GM12873 (cell line): ENCODE measurements at regions not wholly inside any gene's neighbourhood (a gene's known extent, or its start where the extent isn't known, plus 50 kb on each side); places are given as distances from the start of the nearest gene placed in this dataset.

Source experiments
- CTCF ChIP-seq: IDR thresholded peaks from 2 replicates; pipeline ENCODE4 v1.5.1; 2012; ENCODE audit warnings: low read depth, mild to moderate bottlenecking, moderate library complexity, low read length, control low read depth; ENCODE audit not compliant: insufficient read depth; ENCODE audit errors: missing control alignments

- TF ChIP-seq CTCF = no peak
These were observed 408.1 kb upstream of the TMTC1 start for GRCh38 chr12:30191696-30192455.

- TF ChIP-seq CTCF = no peak
These were observed 405.0 kb upstream of the TMTC1 start for GRCh38 chr12:30188602-30189326.

GRCh38 chr12:30187426-30187825, 403.7 kb upstream of the TMTC1 start:
- no peak for TF ChIP-seq CTCF

- TF ChIP-seq CTCF = no peak
These were observed 397.6 kb upstream of the TMTC1 start for GRCh38 chr12:30181334-30181733.

DNA sequence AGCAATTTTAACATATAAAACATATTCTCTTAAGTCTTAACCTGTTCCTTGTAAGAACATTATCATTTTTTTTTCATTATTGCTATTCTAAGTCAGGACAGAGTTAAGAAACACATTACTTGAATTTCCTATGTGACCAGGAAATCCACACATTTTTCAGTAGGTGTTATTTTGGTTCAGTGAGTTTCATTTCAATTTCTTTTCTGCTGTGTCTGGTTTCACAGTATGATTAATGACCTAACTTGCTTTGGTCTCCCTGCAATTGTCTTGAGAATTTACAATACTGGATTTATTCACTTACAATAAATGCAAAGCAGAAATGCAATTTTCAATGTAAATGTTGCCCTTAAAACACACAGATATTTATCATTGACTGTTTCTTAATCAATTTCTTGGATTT, 396.9 kb upstream of the TMTC1 start:
- no peak for TF ChIP-seq CTCF

DNA sequence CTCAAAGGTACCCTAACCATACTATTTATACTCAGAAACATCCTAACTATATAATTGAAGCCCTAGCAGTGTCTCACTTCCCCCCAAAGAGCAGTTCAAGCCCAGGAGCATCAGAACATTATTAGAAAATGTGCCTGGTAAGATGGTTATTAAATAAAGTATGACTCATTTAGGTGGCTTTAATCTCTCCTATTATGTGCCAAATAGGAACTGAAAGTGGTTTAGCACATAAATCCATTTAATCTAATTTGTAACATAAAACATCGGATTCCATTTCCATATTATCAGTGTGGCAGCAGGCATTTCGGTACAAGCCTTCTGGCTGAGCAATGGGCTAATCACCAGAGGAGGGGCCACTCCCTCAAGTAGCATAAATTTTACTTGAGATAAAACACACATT, 395.2 kb upstream of the TMTC1 start:
- TF ChIP-seq CTCF = no peak

DNA sequence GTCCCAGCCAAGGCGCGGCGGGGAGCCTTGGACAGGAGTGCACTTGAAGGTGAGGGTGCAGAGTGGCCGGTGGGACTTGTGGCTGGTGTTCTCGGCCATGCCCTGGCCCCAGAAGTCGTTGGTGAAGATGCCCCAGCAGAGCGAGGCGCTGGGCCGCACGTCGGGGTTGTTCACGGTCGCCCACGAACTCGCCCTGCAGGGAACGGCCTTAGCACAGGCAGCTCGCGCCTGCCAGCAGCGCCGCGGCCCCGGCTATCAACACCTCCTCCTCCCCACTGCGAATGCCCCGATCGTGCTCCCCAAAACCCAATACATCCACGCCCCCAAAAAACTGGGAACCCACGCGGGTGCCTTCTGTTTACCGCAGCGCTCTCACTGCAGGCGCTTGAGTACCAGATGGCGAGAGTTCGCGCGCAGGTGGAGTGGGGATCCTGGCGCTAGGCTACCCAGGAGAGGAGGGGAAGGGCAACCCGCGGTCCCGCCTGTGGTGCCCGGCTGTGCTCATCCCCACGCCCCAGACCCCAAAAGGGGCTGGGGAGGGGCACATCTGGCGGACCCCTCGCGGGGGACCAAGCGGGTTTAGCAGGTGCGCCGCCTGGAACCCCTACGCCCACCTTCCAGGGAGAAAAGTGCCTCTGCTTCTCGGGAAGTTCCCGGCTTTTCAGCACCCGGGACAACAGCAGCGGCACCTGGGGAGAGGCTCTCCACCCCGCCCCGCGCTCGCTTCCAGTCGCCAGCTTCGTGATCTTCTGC, 386.3 kb upstream of the TMTC1 start:
- TF ChIP-seq CTCF = no peak
